ENCODE measurements at regions not wholly inside any gene's neighbourhood (a gene's known extent, or its start where the extent isn't known, plus 50 kb on each side); places are given as distances from the start of the nearest gene placed in this dataset.

GRCh38 chr20:55333798-55334197 lies 671.5 kb downstream of the CBLN4 start:
- TF ChIP-seq CTCF (IDR thresholded peaks at IDR 0.05 in 8 of 11, conservative IDR thresholded peaks at IDR 0.05 in 3 of 11) (no peak), POLR2A (IDR thresholded peaks at IDR 0.05) (no peak)

Measured in spleen (tissue), 7 donors.